ENCODE measurements at regions not wholly inside any gene's neighbourhood (a gene's known extent, or its start where the extent isn't known, plus 50 kb on each side); places are given as distances from the start of the nearest gene placed in this dataset.

DNA sequence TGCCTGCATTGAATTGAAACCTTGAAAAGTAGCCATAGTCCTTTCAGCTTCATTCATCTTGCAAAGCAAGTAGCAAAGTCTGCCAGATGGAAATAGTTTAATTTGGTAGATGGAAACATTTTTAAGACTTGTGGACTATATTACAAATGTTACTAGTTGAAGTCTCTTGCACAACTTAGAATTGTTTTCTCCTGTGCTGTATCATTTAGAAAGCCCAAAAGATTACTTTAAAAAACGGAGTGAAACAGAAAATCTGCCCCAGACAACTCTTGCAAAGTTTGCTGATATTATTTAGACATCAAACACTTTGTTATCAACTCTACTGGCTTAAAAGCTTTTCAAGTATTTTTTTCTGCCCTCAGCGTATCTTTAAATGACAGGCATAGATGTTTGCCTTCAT, 335.0 kb downstream of the RPRM start:
- no peak overlapping the region for H2AFZ ChIP-seq (ENCODE audit: low read depth)
- no peaks in the 10 kb centered on the region for H3K4me1 ChIP-seq (ENCODE audit: low read depth, poor library complexity, severe bottlenecking)
- H3K4me3 ChIP-seq (IDR thresholded peaks at IDR 0.05; ENCODE audit: insufficient read depth, low read depth, low read length) = no peak overlapping the region
- H3K9ac ChIP-seq = no peak overlapping the region
- H4K20me1 ChIP-seq (ENCODE audit: insufficient read depth) = no peaks in the 10 kb centered on the region
- no peaks in the 10 kb centered on the region for H3K27me3 ChIP-seq (ENCODE audit: insufficient read depth, low read depth)
- no peaks in the 10 kb centered on the region for H3K36me3 ChIP-seq (ENCODE audit: insufficient read depth)
- H3K27ac ChIP-seq = no peak overlapping the region
- no peaks in the 10 kb centered on the region for H3K79me2 ChIP-seq (ENCODE audit: insufficient read depth, low read depth)
- H3K4me2 ChIP-seq = no peak overlapping the region
- TF ChIP-seq, protein P1, sequence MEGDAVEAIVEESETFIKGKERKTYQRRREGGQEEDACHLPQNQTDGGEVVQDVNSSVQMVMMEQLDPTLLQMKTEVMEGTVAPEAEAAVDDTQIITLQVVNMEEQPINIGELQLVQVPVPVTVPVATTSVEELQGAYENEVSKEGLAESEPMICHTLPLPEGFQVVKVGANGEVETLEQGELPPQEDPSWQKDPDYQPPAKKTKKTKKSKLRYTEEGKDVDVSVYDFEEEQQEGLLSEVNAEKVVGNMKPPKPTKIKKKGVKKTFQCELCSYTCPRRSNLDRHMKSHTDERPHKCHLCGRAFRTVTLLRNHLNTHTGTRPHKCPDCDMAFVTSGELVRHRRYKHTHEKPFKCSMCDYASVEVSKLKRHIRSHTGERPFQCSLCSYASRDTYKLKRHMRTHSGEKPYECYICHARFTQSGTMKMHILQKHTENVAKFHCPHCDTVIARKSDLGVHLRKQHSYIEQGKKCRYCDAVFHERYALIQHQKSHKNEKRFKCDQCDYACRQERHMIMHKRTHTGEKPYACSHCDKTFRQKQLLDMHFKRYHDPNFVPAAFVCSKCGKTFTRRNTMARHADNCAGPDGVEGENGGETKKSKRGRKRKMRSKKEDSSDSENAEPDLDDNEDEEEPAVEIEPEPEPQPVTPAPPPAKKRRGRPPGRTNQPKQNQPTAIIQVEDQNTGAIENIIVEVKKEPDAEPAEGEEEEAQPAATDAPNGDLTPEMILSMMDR (conservative IDR thresholded peaks at IDR 0.05; ENCODE audit: low read depth, low read length) = no peak

DNA sequence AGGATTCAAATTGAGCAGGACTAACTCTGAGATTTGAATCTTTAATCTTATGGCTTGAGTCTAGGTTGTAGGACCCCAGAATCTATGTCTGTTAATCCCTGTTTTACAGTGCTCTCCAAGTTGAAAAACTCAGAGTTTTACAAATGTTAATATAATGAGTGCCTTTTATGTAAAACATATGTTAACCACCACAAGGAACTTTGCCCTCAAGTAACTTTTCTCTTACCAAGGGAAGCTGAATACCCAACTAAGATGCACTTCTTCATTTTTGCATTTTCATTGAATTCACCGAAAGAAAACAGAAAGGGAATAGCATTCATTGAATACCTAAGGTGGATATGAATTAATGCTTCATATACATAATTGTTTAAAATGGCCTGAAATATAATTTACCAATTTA, 338.1 kb downstream of the RPRM start:
- no peaks in the 10 kb centered on the region for H3K36me3 ChIP-seq (ENCODE audit: insufficient read depth)
- TF ChIP-seq, protein P1 (conservative IDR thresholded peaks at IDR 0.05; ENCODE audit: low read depth, low read length) = no peak
- no peak overlapping the region for H3K4me3 ChIP-seq (IDR thresholded peaks at IDR 0.05; ENCODE audit: insufficient read depth, low read depth, low read length)
- no peaks in the 10 kb centered on the region for H3K79me2 ChIP-seq (ENCODE audit: insufficient read depth, low read depth)
- no peaks in the 10 kb centered on the region for H3K27me3 ChIP-seq (ENCODE audit: insufficient read depth, low read depth)
- H3K9ac ChIP-seq = no peak overlapping the region
- no peak overlapping the region for H3K27ac ChIP-seq
- no peak overlapping the region for H3K4me2 ChIP-seq
- no peaks in the 10 kb centered on the region for H3K4me1 ChIP-seq (ENCODE audit: low read depth, poor library complexity, severe bottlenecking)
- H2AFZ ChIP-seq (ENCODE audit: low read depth) = no peak overlapping the region
- no peaks in the 10 kb centered on the region for H4K20me1 ChIP-seq (ENCODE audit: insufficient read depth)

DNA sequence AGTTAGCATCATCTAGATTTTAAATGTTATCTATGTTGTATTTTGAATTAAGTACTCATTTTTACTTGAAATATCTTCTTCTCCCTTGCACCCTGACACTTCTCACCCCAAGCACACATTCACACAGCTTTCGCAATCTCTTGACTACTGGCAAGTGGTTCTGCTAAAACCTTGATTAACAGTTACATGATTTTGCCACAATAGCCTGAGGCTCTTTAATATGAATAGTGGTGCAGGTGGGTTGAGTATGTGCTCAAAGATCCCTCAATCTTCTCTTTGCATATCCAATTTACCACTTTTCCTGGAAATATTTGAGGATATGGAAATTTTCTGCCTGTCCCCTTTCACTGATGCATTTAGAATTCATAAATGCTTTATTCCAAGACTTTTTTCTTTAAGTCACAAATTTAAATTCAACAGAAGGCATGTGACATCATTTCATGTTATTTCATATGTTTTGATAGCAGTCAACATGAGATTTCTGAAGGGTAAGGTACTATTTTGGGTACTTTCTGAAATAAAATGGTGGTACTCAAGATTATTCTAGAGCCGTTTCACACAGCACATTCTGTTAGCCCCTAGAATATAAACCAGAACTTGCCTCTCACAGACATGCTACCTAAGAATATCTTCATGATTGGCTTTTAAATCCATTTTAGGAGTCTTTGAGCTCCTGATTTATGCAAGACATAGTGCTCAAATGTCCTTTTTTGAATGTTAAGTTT, 339.7 kb downstream of the RPRM start:
- Histone ChIP-seq H3K9ac (no peak overlapping the region), H4K20me1 (ENCODE audit: insufficient read depth) (no peaks in the 10 kb centered on the region), H3K4me1 (ENCODE audit: low read depth, poor library complexity, severe bottlenecking) (no peaks in the 10 kb centered on the region), H3K79me2 (ENCODE audit: insufficient read depth, low read depth) (no peaks in the 10 kb centered on the region), H3K4me3 (IDR thresholded peaks at IDR 0.05; ENCODE audit: insufficient read depth, low read depth, low read length) (no peak overlapping the region), H3K36me3 (ENCODE audit: insufficient read depth) (no peaks in the 10 kb centered on the region), H3K27me3 (ENCODE audit: insufficient read depth, low read depth) (no peaks in the 10 kb centered on the region), H3K27ac (no peak overlapping the region), H3K4me2 (no peak overlapping the region), H2AFZ (ENCODE audit: low read depth) (no peak overlapping the region)
- TF ChIP-seq, protein P1 (conservative IDR thresholded peaks at IDR 0.05; ENCODE audit: low read depth, low read length) = no peak

DNA sequence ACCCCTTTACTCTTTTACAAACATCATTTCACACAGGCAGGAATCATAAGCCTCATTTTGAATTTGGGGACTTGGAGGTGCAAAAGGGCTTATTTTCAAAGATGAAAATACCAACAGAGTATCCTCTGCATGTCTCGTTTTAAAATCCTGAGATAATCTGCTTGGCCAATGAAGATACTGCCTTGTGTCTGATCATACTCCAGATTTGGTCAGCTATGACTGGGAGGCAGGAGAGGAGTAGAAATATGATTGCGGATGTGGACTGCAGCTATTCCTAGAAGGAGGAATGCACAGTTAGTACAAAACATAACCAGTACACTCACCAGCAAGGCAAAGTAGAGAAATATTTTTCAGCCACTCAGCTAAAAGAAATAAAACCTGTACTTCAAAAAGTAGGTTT, 342.3 kb downstream of the RPRM start:
- H3K27ac ChIP-seq = no peak overlapping the region
- no peak overlapping the region for H2AFZ ChIP-seq (ENCODE audit: low read depth)
- TF ChIP-seq, protein P1 (conservative IDR thresholded peaks at IDR 0.05; ENCODE audit: low read depth, low read length) = no peak
- H4K20me1 ChIP-seq (ENCODE audit: insufficient read depth) = no peaks in the 10 kb centered on the region
- H3K79me2 ChIP-seq (ENCODE audit: insufficient read depth, low read depth) = no peaks in the 10 kb centered on the region
- H3K4me2 ChIP-seq = no peak overlapping the region
- no peak overlapping the region for H3K9ac ChIP-seq
- no peaks in the 10 kb centered on the region for H3K36me3 ChIP-seq (ENCODE audit: insufficient read depth)
- no peaks in the 10 kb centered on the region for H3K27me3 ChIP-seq (ENCODE audit: insufficient read depth, low read depth)
- H3K4me1 ChIP-seq (ENCODE audit: low read depth, poor library complexity, severe bottlenecking) = no peaks in the 10 kb centered on the region
- no peak overlapping the region for H3K4me3 ChIP-seq (IDR thresholded peaks at IDR 0.05; ENCODE audit: insufficient read depth, low read depth, low read length)

Data from KMS-11 (cell line).